Lower leg skin (tissue), 4 donors: ENCODE measurements at regions not wholly inside any gene's neighbourhood (a gene's known extent, or its start where the extent isn't known, plus 50 kb on each side); places are given as distances from the start of the nearest gene placed in this dataset.
A peak's percentile ranks its signal among the peaks of the same experiment; 100 is the strongest.

Experiments
- DNase-seq, 2 donors: peaks; one replicate each; pipeline ENCODE4 v3.0.0-alpha.2; 2019; ENCODE audit warnings: low spot score in 2 of 2
- H3K4me3 ChIP-seq: fragments of 200-600 bp; sonication (generic); 2 replicates; pipeline ENCODE4 v1.5.1; 2017; ENCODE audit warnings: mild to moderate bottlenecking, low read depth; ENCODE audit not compliant: poor library complexity, severe bottlenecking
- CTCF ChIP-seq, 3 donors: fragments of 450-650 bp; IDR thresholded peaks; one replicate each; pipeline ENCODE4 v1.5.1; 2016; ENCODE audit warnings: antibody characterized with exemption in 3 of 3, mild to moderate bottlenecking in 3 of 3, moderate library complexity in 2 of 3
- POLR2A ChIP-seq, 2 donors: fragments of 450-650 bp; IDR thresholded peaks; one replicate each; pipeline ENCODE4 v1.6.1; 2016 to 2017; ENCODE audit warnings: antibody characterized with exemption in 2 of 2, mild to moderate bottlenecking in 1 of 2, moderate library complexity in 1 of 2
- WGBS, 2 donors: methylation state at CpG; one replicate each; pipeline ENCODE4 v1.1.5; 2018; 5-methylcytosine and 5-hydroxymethylcytosine counted together
- intact Hi-C: fragments of 100-400 bp; cut with DNase I; formaldehyde crosslinking; loops from one replicate; pipeline ENCODE4 v1.15.0; 2023; ENCODE audit warnings: low total_unique reads

GRCh38 chr19:31073485-31074198 is 275.6 kb downstream of the TSHZ3 start:
- no peak for DNase-seq
- 47 to 61% methylated on average over 9 of the region's 9 CpGs for WGBS, 2 donors
- TF ChIP-seq CTCF (IDR thresholded peaks at IDR 0.05) (no peak), POLR2A (IDR thresholded peaks at IDR 0.05) (no peak)

GRCh38 chr19:31072451-31072850 is 276.8 kb downstream of the TSHZ3 start:
- DNase-seq, result no peak
- intact Hi-C loops, result no loop called here
- 80 to 85% methylated on average over 1 of the region's 1 CpG for WGBS, 2 donors
- H3K4me3 ChIP-seq, result no peak overlapping the region
- TF ChIP-seq POLR2A (IDR thresholded peaks at IDR 0.05) (no peak), CTCF (IDR thresholded peaks at IDR 0.05) (no peak)

More at GRCh38 chr19:31073485-31074198, 275.6 kb downstream of the TSHZ3 start:
- intact Hi-C loops, result no loop called here
- no peak overlapping the region for H3K4me3 ChIP-seq

GRCh38 chr19:31071136-31071855 is 277.9 kb downstream of the TSHZ3 start:
- TF ChIP-seq CTCF (IDR thresholded peaks at IDR 0.05) (no peak), POLR2A (IDR thresholded peaks at IDR 0.05) (no peak)
- intact Hi-C loops, result no loop called here
- DNase-seq, result peak in 1 of 2 donors; percentile 21
- no peak overlapping the region for H3K4me3 ChIP-seq
- WGBS, 2 donors, result 68 to 72% methylated on average over 11 of the region's 11 CpGs

GRCh38 chr19:31070146-31071065 is 278.8 kb downstream of the TSHZ3 start:
- intact Hi-C loops, result no loop called here
- WGBS, 2 donors, result 80 to 85% methylated on average over 15 of the region's 15 CpGs
- DNase-seq, result peak in 1 of 2 donors; percentile 31

More at GRCh38 chr19:31070146-31071065, 278.8 kb downstream of the TSHZ3 start:
- no peak overlapping the region for H3K4me3 ChIP-seq
- no peak for TF ChIP-seq CTCF (IDR thresholded peaks at IDR 0.05)
- TF ChIP-seq POLR2A (IDR thresholded peaks at IDR 0.05), result no peak
